ENCODE measurements at regions not wholly inside any gene's neighbourhood (a gene's known extent, or its start where the extent isn't known, plus 50 kb on each side); places are given as distances from the start of the nearest gene placed in this dataset.

DNA sequence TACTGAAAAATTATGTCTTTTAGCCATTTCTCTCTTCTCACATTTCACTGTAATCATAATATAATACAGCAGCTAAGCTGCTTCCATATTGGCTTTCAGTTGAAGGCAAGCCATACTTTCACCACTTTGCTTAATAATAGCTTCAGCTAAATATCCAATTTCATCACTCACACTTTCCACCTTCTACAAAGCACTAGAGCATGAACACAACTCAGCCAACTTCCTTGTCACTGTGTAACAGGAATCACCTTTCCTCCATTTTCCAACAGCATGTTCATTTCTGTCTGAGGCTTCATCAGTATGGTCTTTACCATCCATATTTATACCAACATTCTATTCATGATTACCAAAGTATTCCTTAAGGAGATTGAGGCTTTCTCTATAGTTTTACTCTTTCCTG, 219.8 kb upstream of the CTSO start:
- intact Hi-C loops (cut with DNase I), result no loop called here
- TF ChIP-seq POLR2AphosphoS5 (IDR thresholded peaks at IDR 0.05; ENCODE audit: insufficient read depth in 1 of 2, low read depth in 1 of 2) (no peak), POLR2A (IDR thresholded peaks at IDR 0.05) (no peak)
- TF ChIP-seq, protein P1, sequence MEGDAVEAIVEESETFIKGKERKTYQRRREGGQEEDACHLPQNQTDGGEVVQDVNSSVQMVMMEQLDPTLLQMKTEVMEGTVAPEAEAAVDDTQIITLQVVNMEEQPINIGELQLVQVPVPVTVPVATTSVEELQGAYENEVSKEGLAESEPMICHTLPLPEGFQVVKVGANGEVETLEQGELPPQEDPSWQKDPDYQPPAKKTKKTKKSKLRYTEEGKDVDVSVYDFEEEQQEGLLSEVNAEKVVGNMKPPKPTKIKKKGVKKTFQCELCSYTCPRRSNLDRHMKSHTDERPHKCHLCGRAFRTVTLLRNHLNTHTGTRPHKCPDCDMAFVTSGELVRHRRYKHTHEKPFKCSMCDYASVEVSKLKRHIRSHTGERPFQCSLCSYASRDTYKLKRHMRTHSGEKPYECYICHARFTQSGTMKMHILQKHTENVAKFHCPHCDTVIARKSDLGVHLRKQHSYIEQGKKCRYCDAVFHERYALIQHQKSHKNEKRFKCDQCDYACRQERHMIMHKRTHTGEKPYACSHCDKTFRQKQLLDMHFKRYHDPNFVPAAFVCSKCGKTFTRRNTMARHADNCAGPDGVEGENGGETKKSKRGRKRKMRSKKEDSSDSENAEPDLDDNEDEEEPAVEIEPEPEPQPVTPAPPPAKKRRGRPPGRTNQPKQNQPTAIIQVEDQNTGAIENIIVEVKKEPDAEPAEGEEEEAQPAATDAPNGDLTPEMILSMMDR (IDR thresholded peaks at IDR 0.05), result no peak
- no peak overlapping the region for H3K27ac ChIP-seq
- H3K4me3 ChIP-seq, result no peak overlapping the region
- H3K4me1 ChIP-seq, result no peaks in the 10 kb centered on the region
- H3K27me3 ChIP-seq, result no peaks in the 10 kb centered on the region
- no peaks in the 10 kb centered on the region for H3K36me3 ChIP-seq
- H3K9me3 ChIP-seq, result no peaks in the 10 kb centered on the region
- DNase-seq (ENCODE audit: extremely low spot score in 2 of 2), result no peak

DNA sequence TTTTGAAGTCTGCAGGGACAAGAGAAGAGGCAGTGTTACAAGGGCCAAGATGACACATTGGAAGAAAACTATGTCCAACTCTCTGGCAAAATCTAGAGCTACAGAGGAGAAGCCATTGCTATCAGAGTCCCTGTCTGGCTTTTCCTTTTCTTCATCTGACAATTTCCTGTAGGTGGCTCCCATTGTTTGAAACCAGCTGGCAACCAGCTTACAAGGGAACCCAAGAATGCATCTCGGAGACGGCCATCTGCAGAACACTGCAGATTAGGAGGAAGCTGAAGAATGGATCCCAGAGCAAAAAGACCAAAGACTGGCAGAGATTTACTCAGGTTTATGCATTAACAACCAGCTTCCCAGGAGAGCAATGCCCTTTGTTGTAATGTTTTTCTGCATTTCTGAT, 216.2 kb upstream of the CTSO start:
- no peaks in the 10 kb centered on the region for H3K4me1 ChIP-seq
- no peaks in the 10 kb centered on the region for H3K27me3 ChIP-seq
- no peak for DNase-seq (ENCODE audit: extremely low spot score in 2 of 2)
- intact Hi-C loops (cut with DNase I), result no loop called here
- H3K4me3 ChIP-seq, result no peak overlapping the region
- no peaks in the 10 kb centered on the region for H3K9me3 ChIP-seq
- no peaks in the 10 kb centered on the region for H3K36me3 ChIP-seq
- TF ChIP-seq POLR2A (IDR thresholded peaks at IDR 0.05) (no peak), POLR2AphosphoS5 (IDR thresholded peaks at IDR 0.05; ENCODE audit: insufficient read depth in 1 of 2, low read depth in 1 of 2) (no peak)
- TF ChIP-seq, protein P1 (IDR thresholded peaks at IDR 0.05), result no peak
- H3K27ac ChIP-seq, result no peak overlapping the region

DNA sequence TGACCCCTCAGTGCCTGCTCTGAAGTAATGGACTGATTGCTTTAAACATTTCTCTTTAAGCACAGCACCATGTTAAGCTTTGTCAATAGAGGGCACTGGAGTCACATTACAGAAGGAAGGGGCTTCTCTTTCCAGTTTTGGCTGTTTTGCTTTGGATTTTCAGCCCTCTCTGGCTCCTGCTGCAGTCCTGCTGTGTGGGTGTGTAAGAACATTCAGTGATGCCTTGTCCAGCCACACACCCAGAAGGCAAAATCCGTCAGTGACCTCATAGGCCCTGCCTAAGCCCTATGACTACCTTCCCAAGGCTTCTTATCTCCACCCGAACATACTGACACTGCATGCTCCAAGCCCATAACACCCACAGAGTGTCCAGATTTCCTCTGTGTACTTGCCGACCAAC, 215.3 kb upstream of the CTSO start:
- Histone ChIP-seq H3K4me1 (no peaks in the 10 kb centered on the region), H3K9me3 (no peaks in the 10 kb centered on the region), H3K27ac (no peak overlapping the region), H3K4me3 (no peak overlapping the region), H3K36me3 (no peaks in the 10 kb centered on the region), H3K27me3 (no peaks in the 10 kb centered on the region)
- no peak for DNase-seq (ENCODE audit: extremely low spot score in 2 of 2)
- intact Hi-C loops (cut with DNase I), result no loop called here
- no peak for TF ChIP-seq POLR2AphosphoS5 (IDR thresholded peaks at IDR 0.05; ENCODE audit: insufficient read depth in 1 of 2, low read depth in 1 of 2)
- TF ChIP-seq, protein P1 (IDR thresholded peaks at IDR 0.05), result peak in 1 of 3 experiments; percentile 21

DNA sequence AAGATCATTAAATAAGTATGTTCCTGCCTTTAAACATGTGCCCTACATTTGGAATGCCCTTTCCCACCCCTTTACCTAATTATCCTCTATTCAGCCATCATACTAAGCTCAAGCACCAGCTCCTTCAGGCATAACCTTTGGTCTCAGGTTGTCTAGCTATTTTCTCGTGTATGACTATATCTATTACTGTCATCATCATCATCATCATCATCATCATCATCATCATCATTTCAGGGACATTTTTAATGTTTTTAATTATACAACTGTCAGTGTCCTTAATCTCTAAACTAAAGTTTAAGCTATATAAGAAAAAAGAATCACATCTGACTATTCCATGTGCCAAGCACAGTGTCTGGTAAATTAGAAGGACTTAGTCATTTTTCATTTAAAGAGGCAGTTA, 214.6 kb upstream of the CTSO start:
- TF ChIP-seq POLR2AphosphoS5 (IDR thresholded peaks at IDR 0.05; ENCODE audit: insufficient read depth in 1 of 2, low read depth in 1 of 2) (no peak), POLR2A (IDR thresholded peaks at IDR 0.05) (no peak)
- TF ChIP-seq, protein P1 (IDR thresholded peaks at IDR 0.05), result no peak
- no peak overlapping the region for H3K4me3 ChIP-seq
- intact Hi-C loops (cut with DNase I), result no loop called here
- no peak overlapping the region for H3K27ac ChIP-seq
- H3K4me1 ChIP-seq, result no peaks in the 10 kb centered on the region
- no peak for DNase-seq (ENCODE audit: extremely low spot score in 2 of 2)
- H3K9me3 ChIP-seq, result no peaks in the 10 kb centered on the region
- H3K27me3 ChIP-seq, result no peaks in the 10 kb centered on the region
- no peaks in the 10 kb centered on the region for H3K36me3 ChIP-seq

DNA sequence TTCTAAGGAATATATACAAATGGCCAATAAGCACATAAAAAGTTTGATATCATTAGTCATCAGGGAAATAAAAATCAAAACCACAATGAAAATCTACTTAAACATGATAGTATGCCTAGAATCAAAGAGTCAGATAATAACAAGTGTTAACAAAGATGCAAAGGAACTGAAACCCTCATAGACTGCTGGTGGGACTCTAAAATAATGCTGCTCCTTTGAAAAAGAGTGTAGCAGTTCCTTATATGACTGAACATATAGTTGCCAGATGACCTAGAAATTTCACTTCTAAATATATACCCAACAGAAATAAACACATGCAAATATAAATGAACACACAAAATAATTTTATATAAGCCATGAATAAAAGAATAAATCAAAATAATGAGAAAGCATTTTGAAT, 205.1 kb upstream of the CTSO start:
- Histone ChIP-seq H3K36me3 (no peaks in the 10 kb centered on the region), H3K4me1 (no peaks in the 10 kb centered on the region), H3K9me3 (no peaks in the 10 kb centered on the region), H3K27me3 (no peaks in the 10 kb centered on the region), H3K4me3 (no peak overlapping the region), H3K27ac (no peak overlapping the region)
- no peak for TF ChIP-seq POLR2A (IDR thresholded peaks at IDR 0.05)
- TF ChIP-seq, protein P1 (IDR thresholded peaks at IDR 0.05), result no peak
- TF ChIP-seq POLR2AphosphoS5 (IDR thresholded peaks at IDR 0.05; ENCODE audit: insufficient read depth in 1 of 2, low read depth in 1 of 2), result no peak
- DNase-seq (ENCODE audit: extremely low spot score in 2 of 2), result no peak
- intact Hi-C loops (cut with DNase I), result no loop called here
